GM18951 (cell line): ENCODE measurements at regions not wholly inside any gene's neighbourhood (a gene's known extent, or its start where the extent isn't known, plus 50 kb on each side); places are given as distances from the start of the nearest gene placed in this dataset.
"Not testable (repeated sequence)": the region's sequence is repeated elsewhere in the genome, so short reads cannot be mapped to it uniquely, and the experiment has no call there.

ENCODE experiments used
- POLR2A ChIP-seq: IDR thresholded peaks from 4 replicates; pipeline ENCODE4 v1.6.1; 2011; ENCODE audit warnings: mild to moderate bottlenecking; ENCODE audit not compliant: insufficient read length, insufficient read depth; ENCODE audit errors: extremely low read depth
- in situ Hi-C: fragments of 300-500 bp; cut with MboI; formaldehyde crosslinking; loops from one replicate; pipeline ENCODE4 v1.12.0; 2022; ENCODE audit warnings: low sequenced_read_pairs, mixed read lengths, inconsistent platforms; ENCODE audit not compliant: unreplicated experiment

DNA sequence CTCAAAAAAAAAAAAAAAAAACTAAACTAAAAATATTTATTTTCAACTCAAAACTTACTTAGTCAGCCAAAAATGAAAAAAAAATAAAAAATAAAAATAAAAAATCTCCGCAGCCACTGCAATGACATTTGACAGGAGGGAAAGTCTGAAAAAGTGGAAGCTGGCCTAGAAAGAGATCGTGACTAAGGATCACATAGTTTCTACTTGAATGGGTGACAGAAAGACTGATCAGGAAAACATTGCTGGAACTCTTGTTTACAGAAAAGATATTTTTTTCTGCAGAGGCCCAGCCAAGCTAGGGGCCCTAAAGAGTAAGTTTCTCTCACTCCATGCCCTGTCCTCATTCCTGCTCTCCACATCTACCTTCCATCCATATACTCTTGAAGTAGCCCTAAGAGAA, 92.8 kb upstream of the KCND2 start:
- in situ Hi-C loops: no loop called here
- no peak for TF ChIP-seq POLR2A

DNA sequence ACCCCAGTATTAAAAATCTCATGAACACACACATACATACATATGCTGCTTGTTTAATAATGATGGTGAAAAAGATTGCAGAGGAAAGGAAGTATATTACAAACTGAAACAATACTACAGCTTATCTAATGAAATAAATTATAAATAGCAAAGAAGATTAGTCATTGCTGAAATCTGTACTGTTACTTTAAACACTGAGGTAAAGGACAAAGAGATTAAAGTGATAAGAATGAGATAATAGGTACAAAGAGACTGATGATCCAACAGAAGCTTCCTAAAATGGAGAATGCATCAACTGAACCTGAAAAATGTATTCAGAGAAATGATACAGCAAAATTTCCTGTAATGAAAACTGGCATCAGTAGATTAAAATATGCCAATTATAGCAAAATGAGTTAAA, 91.5 kb upstream of the KCND2 start:
- in situ Hi-C loops: no loop called here
- TF ChIP-seq POLR2A: no peak

DNA sequence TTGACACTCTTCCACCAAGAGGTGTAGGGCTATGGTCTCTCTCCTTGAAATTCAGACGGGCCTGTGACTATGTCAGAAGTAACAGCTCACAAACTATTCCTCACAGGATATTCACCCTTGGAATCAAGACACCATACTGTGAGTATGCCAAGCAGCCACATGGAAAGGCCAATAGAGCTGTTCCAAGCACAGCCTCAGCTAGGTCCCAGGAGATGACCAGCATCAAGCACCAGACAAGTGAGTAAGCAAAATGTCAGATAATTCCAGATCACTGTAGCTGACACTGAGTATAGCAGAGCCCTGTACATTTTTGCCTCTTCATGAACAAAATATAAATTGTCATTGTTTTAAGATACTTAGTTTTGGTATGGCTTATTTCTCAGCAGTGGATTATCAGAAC, 88.1 kb upstream of the KCND2 start:
- in situ Hi-C loops: no loop called here
- no peak for TF ChIP-seq POLR2A

DNA sequence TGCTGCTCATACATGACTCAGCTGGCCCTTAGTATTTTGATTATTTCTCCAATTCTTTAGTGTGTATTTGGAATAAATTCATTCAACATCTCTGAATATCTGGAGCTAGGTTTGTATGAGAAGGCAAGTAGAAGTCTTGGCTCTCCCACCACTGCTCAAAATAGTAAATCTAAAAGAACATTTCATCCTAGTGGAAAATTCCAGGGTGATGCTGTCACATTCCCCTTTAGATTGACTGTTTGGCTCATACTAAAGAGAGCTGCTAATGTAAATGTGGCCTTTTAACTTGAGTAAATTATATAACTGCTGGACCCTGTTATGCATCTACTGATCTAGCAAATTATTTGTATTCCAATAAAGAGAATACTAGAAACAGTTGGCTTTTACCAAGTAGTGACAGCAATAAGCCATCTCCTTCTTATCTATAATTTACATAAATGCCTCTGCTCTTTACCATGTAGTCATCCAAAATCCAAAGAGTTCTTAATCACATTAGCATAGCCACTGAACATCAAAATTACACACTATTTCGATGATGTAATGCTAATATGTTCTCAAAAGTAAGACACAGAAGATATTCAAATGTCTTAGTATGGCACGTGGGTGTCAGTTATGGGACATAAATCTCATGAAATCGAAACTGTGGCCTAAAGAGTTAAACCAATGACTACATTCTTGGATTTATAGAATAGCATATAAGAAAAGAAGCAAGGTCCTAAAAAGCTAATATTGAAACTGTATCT, 86.9 kb upstream of the KCND2 start:
- in situ Hi-C loops: no loop called here
- TF ChIP-seq POLR2A: no peak

DNA sequence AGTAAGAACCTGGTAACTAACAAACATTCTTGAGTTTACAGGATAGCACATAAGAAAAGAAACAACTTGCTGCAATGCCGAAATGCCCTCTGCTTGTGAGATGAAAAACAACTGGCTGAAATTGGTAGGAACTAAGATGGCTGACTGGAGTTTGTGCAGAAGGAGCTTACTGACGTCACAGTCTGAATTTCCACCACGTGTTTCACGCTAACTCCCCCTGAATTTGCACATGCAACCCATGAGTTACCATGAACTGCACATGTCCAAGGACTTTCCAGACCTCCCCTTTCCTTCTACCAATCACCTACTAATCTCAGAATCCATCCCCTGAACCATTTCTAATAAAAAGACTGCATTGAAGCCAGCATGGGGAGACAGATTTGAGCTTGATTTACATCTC, 86.3 kb upstream of the KCND2 start:
- in situ Hi-C loops: no loop called here
- TF ChIP-seq POLR2A: no peak

DNA sequence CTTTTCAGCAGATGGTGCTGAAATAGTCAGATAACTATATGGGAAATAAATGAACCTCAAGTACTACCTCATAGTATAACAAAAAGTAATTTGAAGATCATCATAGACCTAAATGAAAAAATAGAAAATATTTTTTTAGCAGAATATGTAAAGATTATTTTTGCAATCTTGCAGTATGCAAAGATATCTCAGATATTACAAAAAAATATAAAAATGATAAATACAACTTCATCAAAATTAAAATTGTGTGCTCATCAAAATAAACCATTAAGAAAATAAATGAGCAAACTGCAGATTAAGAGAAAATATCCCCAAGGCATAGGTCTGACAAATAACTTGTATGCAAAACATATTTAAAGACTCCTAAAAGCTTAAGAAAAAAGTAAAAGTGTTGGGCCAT, 83.4 kb upstream of the KCND2 start:
- no peak for TF ChIP-seq POLR2A
- in situ Hi-C loops: no loop called here

DNA sequence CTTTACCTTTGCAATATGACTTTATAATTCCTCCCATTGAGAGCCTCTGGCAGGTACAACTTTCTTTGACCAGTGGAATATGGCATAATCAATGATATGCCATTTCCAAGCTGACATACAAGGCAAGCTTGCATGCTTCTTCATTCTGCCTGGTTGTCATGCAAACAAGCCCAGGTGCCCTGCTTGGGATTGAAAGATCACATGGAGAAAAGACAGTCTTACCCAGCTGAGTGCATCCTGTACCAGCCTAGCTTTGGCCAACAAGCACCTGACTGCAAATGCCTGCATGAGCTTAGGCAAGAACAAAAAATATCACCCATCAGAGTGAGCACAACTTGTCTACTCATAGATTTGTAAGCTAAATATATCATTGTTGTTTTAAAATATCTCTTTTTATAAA, 82.9 kb upstream of the KCND2 start:
- in situ Hi-C loops: no loop called here
- TF ChIP-seq POLR2A: no peak

DNA sequence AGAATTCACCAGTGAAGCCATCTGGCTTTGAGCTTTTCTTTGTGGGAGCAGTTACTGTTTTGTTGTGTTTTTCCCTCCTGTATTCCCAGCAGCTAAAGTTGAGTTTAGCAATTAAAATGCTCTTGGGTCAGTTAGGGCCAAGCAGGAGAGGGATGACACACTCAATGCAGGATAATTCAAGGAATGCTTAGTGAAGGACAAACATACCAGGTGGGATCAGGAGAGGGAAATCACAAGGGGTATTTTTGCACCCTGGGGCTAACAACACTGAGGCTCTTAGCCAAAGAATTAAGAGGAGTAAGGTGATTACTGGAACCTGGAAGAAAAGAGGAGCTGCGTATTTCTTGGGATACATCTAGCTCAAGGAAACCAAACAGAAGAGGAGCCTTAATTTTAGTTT, 82.4 kb upstream of the KCND2 start:
- TF ChIP-seq POLR2A: no peak
- in situ Hi-C loops: no loop called here

DNA sequence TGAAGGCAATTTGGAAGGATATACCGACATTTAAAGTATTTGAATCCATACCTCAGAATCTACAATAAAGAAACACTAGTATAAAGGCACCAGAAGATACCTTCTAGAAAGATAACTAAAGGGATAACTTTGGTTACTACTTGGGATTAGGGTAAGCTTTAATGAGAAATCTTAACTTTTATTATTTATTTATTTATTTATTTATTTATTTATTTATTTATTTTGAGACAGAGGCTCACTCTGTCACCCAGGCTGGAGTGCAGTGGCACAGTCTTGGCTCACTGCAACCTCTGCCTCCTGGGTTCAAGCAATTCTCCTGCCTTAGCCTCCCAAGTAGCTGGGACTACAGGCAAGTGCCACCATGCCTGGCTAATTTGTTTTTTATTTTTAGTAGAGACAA, 81.6 kb upstream of the KCND2 start:
- in situ Hi-C loops: not testable (repeated sequence)

DNA sequence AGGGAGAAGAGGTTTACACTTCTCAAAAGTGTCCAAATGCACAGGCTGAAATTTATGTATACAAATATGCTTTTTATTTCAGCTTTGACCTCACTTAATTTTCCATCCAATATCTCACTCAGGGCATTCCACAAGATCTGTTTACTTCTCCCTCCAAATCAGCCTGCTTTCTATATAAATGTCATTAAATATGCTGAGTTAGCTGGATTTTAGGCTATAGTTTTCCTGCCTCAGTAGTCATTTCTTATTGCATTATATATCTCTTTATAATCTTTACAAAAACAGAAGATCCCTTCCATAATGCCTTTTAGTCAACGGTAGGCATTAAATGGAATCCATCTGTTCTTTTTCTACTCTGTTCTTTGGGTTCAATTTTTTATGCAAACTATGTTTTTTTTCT, 71.7 kb upstream of the KCND2 start:
- in situ Hi-C loops: no loop called here
- no peak for TF ChIP-seq POLR2A

DNA sequence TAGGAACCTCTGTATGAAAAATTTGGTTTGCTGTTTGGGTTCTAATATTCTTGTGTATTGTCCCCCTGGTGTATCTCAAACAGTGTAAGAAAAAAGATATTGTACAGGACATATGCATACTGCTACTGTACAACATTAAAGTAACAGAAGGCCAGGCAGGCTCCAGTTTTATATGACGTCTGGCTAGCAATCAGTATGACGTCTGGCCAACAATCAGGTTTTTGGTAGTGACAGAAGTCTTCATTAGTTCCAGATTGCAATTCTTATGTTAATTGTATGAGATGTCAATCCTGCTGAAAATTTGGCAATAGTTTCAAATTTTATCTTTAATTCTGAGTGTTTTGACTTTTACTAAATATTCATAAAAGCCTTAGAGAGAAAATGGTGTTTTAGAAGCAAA, 67.9 kb upstream of the KCND2 start:
- TF ChIP-seq POLR2A: no peak
- in situ Hi-C loops: no loop called here

DNA sequence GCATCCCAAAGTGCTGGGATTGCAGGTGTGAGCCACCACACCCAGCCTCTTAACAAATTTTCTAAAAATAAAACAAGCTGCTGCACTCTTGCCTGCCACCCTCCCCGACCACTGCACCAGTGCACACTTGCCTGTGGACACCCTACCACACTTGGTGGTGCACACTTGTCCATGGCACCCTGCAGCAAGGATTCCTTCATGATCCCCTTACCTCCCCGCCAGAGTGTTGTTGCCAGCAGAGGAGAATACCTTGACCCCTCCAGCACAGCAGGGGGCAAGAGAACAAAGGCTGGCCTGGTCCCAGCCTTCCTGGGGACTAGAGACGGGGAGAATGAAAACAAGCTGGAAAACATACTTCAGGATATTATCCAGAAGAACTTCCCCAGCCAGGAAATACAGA, 65.9 kb upstream of the KCND2 start:
- TF ChIP-seq POLR2A: no peak
- in situ Hi-C loops: no loop called here

DNA sequence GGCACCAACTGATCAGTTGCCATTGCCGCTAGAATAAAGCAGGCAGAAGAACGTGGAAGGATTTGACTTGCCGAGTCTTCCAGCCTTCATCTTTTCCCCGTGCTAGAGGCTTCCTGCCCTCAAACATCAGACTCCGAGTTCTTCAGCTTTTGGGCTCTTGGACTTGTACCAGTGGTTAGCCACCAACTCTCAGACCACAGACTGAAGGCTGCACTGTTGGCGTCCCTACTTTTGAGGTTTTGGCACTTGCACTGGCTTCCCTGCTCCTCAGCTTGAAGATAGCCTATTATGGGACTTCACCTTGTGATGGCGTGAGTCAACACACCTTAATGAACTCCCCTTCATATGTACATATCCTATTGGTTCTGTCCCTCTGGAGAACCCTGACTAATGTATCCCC, 57.3 kb upstream of the KCND2 start:
- in situ Hi-C loops: no loop called here
- TF ChIP-seq POLR2A: no peak

DNA sequence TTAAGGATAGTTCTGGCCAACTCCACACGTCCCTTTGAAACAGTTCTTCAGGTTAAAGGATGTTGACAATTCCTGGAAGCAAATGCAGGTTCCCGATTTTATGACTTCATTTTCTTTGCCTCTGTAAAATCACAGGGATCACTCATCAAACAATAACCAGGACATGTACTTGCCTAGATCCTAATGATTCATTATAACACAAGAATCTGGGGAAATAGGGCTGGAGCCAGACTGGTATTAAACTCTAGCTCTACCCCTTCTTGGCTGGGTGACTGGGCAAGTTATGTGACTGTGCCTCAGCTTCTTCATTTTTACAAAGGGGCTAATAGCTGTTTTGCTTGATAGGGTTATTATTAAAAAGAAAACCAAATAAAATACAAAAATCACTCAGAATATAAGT, 56.0 kb upstream of the KCND2 start:
- no peak for TF ChIP-seq POLR2A
- in situ Hi-C loops: no loop called here

DNA sequence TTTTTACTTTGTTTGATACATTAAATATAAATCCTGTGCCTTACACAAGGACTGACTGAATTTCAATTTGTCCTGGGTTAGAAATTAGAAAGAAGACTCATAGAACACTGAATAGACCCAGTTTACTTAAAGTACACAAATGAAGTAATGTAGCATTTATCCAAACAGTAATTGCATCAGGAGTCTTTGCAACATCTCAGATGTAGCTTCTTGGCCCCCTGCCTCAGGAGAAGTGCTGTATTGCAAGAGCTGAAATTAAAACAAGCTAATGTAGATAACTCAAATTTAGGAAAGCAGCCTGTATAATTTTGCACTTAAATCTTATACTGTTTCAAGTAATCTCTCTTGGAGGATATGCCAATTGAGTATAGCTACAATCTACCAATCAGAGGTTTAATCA, 54.3 kb upstream of the KCND2 start:
- in situ Hi-C loops: no loop called here
- TF ChIP-seq POLR2A: no peak
